SK-MEL-5 (cell line): ENCODE measurements at regions not wholly inside any gene's neighbourhood (a gene's known extent, or its start where the extent isn't known, plus 50 kb on each side); places are given as distances from the start of the nearest gene placed in this dataset.
"Not testable (repeated sequence)": the region's sequence is repeated elsewhere in the genome, so short reads cannot be mapped to it uniquely, and the experiment has no call there.

Source experiments
- DNase-seq: peaks from one replicate; pipeline ENCODE4 v3.0.0-alpha.2; 2016; ENCODE audit warnings: low read depth, low spot score
- in situ Hi-C: cut with HindIII; loops from 2 replicates; pipeline ENCODE4 v1.10.0; 2016; ENCODE audit warnings: low sequenced_read_pairs, high pct_unique_total_duplicates, low pct_unique_long_range_greater_than_20kb

GRCh38 chr20:47908361-47909035, 123.2 kb upstream of the SULF2 start:
- DNase-seq, in situ Hi-C loops: not testable (repeated sequence)

- in situ Hi-C loops, DNase-seq: not testable (repeated sequence)
Observed at GRCh38 chr20:47907951-47908350, 122.7 kb upstream of the SULF2 start.

GRCh38 chr20:47907031-47907675, 121.9 kb upstream of the SULF2 start:
- DNase-seq, result no peak
- in situ Hi-C loops, result no loop called here

- DNase-seq, result no peak
- in situ Hi-C loops, result no loop called here
Observed at GRCh38 chr20:47906348-47906660, 121.0 kb upstream of the SULF2 start.

- in situ Hi-C loops, result no loop called here
Observed at GRCh38 chr20:47905628-47906347, 120.5 kb upstream of the SULF2 start.

GRCh38 chr20:47903009-47903408, 117.7 kb upstream of the SULF2 start:
- DNase-seq, in situ Hi-C loops: not testable (repeated sequence)

More at GRCh38 chr20:47905628-47906347, 120.5 kb upstream of the SULF2 start:
- no peak for DNase-seq

GRCh38 chr20:47899313-47899712, 114.0 kb upstream of the SULF2 start:
- in situ Hi-C loops, result not testable (repeated sequence)

GRCh38 chr20:47897461-47897860, 112.2 kb upstream of the SULF2 start:
- in situ Hi-C loops, result no loop called here
- DNase-seq, result no peak

More at GRCh38 chr20:47899313-47899712, 114.0 kb upstream of the SULF2 start:
- not testable (repeated sequence) for DNase-seq

- in situ Hi-C loops, result not testable (repeated sequence)
Observed at GRCh38 chr20:47892681-47893080, 107.4 kb upstream of the SULF2 start.

GRCh38 chr20:47890708-47891107, 105.4 kb upstream of the SULF2 start:
- DNase-seq, in situ Hi-C loops: not testable (repeated sequence)

More at GRCh38 chr20:47892681-47893080, 107.4 kb upstream of the SULF2 start:
- not testable (repeated sequence) for DNase-seq

GRCh38 chr20:47889751-47890150, 104.5 kb upstream of the SULF2 start:
- DNase-seq, in situ Hi-C loops: not testable (repeated sequence)

GRCh38 chr20:47888351-47888750, 103.1 kb upstream of the SULF2 start:
- DNase-seq, result no peak
- in situ Hi-C loops, result no loop called here

GRCh38 chr20:47887477-47888080, 102.3 kb upstream of the SULF2 start:
- no peak for DNase-seq
- in situ Hi-C loops, result no loop called here

GRCh38 chr20:47887064-47887463, 101.8 kb upstream of the SULF2 start:
- no peak for DNase-seq

GRCh38 chr20:47886454-47887041, 101.3 kb upstream of the SULF2 start:
- in situ Hi-C loops, result no loop called here
- DNase-seq, result no peak

More at GRCh38 chr20:47887064-47887463, 101.8 kb upstream of the SULF2 start:
- in situ Hi-C loops, result no loop called here

GRCh38 chr20:47885909-47886453, 100.7 kb upstream of the SULF2 start:
- in situ Hi-C loops, result no loop called here
- DNase-seq, result no peak

GRCh38 chr20:47883940-47884339, 98.7 kb upstream of the SULF2 start:
- DNase-seq, in situ Hi-C loops: not testable (repeated sequence)
